Pancreas (tissue), 10 donors: ENCODE measurements at regions not wholly inside any gene's neighbourhood (a gene's known extent, or its start where the extent isn't known, plus 50 kb on each side); places are given as distances from the start of the nearest gene placed in this dataset.

Experiments used
- ATAC-seq, 4 donors: fragments of 200-7000 bp; cut with Tn5 transposase; one replicate each; pipeline versions ENCODE4 v1.8.0 to v1.9.1; 2020; ENCODE audit warnings: mild to moderate bottlenecking in 4 of 4, moderate library complexity in 4 of 4
- DNase-seq, 6 donors: peaks; one replicate each; pipeline ENCODE4 v3.0.0-alpha.2; 2020
- FAIRE-seq: peaks from 2 replicates; lab custom pipeline; 2012; peaks lifted over from hg19 to GRCh38; lab: Jason Lieb, UNC
- H3K27ac ChIP-seq, 4 donors: fragments of 200-600 bp; sonication (generic); 1 replicate in 3 of 4; 2 replicates in 1 of 4; pipeline versions ENCODE4 v1.5.0 to v1.8.0; 2020
- H3K27me3 ChIP-seq, 4 donors: fragments of 200-600 bp; one replicate each; pipeline ENCODE4 v1.8.0; 2021
- H3K36me3 ChIP-seq, 3 donors: fragments of 200-600 bp; sonication (generic) in 1 of 3; one replicate each; pipeline versions ENCODE4 v1.5.0 to v1.8.0; 2020 to 2021
- H3K4me1 ChIP-seq, 3 donors: fragments of 200-600 bp; one replicate each; pipeline ENCODE4 v1.8.0; 2021
- H3K4me3 ChIP-seq, 4 donors: fragments of 200-600 bp; sonication (generic) in 2 of 4; one replicate each; pipeline versions ENCODE4 v1.5.0 to v1.8.0; 2020 to 2021
- H3K9me3 ChIP-seq, 4 donors: fragments of 200-600 bp; one replicate each; pipeline ENCODE4 v1.8.0; 2021
- CTCF ChIP-seq, 4 donors: fragments of 200-600 bp; sonication (generic) in 3 of 4; IDR thresholded peaks; one replicate each; pipeline versions ENCODE4 v1.5.0 to v1.8.0; 2021; ENCODE audit warnings: antibody characterized with exemption in 4 of 4
- WGBS, 2 donors: extraction: QIAGEN DNeasy Blood & Tissue Kit; methylation state at CpG; one replicate each; pipeline ENCODE4 v1.1.7; 2013; 5-methylcytosine and 5-hydroxymethylcytosine counted together
- intact Hi-C, 3 donors: fragments of 100-400 bp; cut with DNase I; formaldehyde crosslinking; loops; one replicate each; pipeline versions ENCODE4 v1.11.1 to v1.14.2; 2022
- donor health status: healthy with polysubstance abuse.
- donor health status: DM: no; HTN: no; CAD: no; lungs with moderate emphysema.
- donor health status: DM: no; HTN: no; CAD: no.
- donor health status: control.
- donor health status: control.
- donor health status: Bipolar disorder and iron deficiency.
- donor health status: DM: yes; HTN: yes; CAD: no.
- donor health status: DM: no; HTN: no; CAD: no.
- donor health status: DM: no; HTN: no; CAD: no.
- donor health status: DM: yes; HTN: yes; CAD: no.

- no peak for ATAC-seq
- H3K27me3 ChIP-seq, result no peaks in the 10 kb centered on the region
- intact Hi-C loops, result no loop called here
- DNase-seq, result no peak
- 68 to 82% methylated on average over 2 of the region's 2 CpGs for WGBS, 2 donors
- H3K4me1 ChIP-seq, result no peaks in the 10 kb centered on the region
- no peaks in the 10 kb centered on the region for H3K36me3 ChIP-seq
- H3K4me3 ChIP-seq, result no peak overlapping the region
- FAIRE-seq, result no peak
- H3K9me3 ChIP-seq, result no peaks in the 10 kb centered on the region
- H3K27ac ChIP-seq, result no peak overlapping the region
- no peak for TF ChIP-seq CTCF (IDR thresholded peaks at IDR 0.05)
Observed at GRCh38 chr3:35275768-35276167, 363.6 kb upstream of the ARPP21 start.

GRCh38 chr3:35276568-35276967 is 362.8 kb upstream of the ARPP21 start:
- FAIRE-seq (no peak), ATAC-seq (no peak)

GRCh38 chr3:35291471-35292236 is 347.7 kb upstream of the ARPP21 start:
- 27 to 34% methylated on average over 4 of the region's 4 CpGs for WGBS, 2 donors
- no peak for ATAC-seq
- Histone ChIP-seq H3K4me3 (no peak overlapping the region), H3K36me3 (no peaks in the 10 kb centered on the region), H3K27me3 (no peaks in the 10 kb centered on the region), H3K9me3 (no peaks in the 10 kb centered on the region), H3K27ac (no peak overlapping the region), H3K4me1 (no peaks in the 10 kb centered on the region)
- no peak for DNase-seq
- no peak for FAIRE-seq
- TF ChIP-seq CTCF (IDR thresholded peaks at IDR 0.05), result peak in 1 of 4 donors; percentile 7
- intact Hi-C loops, result no loop called here

More at GRCh38 chr3:35276568-35276967, 362.8 kb upstream of the ARPP21 start:
- Histone ChIP-seq H3K36me3 (no peaks in the 10 kb centered on the region), H3K4me3 (no peak overlapping the region), H3K27me3 (no peaks in the 10 kb centered on the region), H3K27ac (no peak overlapping the region), H3K9me3 (no peaks in the 10 kb centered on the region), H3K4me1 (no peaks in the 10 kb centered on the region)
- 35 to 41% methylated on average over 1 of the region's 1 CpG for WGBS, 2 donors
- no peak for DNase-seq
- intact Hi-C loops, result no loop called here
- no peak for TF ChIP-seq CTCF (IDR thresholded peaks at IDR 0.05)

GRCh38 chr3:35292568-35292967 is 346.8 kb upstream of the ARPP21 start:
- TF ChIP-seq CTCF (IDR thresholded peaks at IDR 0.05), result no peak
- DNase-seq (no peak), ATAC-seq (no peak), FAIRE-seq (no peak)
- Histone ChIP-seq H3K9me3 (no peaks in the 10 kb centered on the region), H3K4me3 (no peak overlapping the region), H3K27me3 (no peaks in the 10 kb centered on the region), H3K4me1 (no peaks in the 10 kb centered on the region), H3K27ac (no peak overlapping the region), H3K36me3 (no peaks in the 10 kb centered on the region)
- WGBS, 2 donors, result 82 to 87% methylated on average over 3 of the region's 3 CpGs
- intact Hi-C loops, result no loop called here

- Histone ChIP-seq H3K36me3 (no peaks in the 10 kb centered on the region), H3K9me3 (no peaks in the 10 kb centered on the region), H3K27ac (no peak overlapping the region), H3K4me1 (no peaks in the 10 kb centered on the region), H3K4me3 (no peak overlapping the region), H3K27me3 (no peaks in the 10 kb centered on the region)
- no peak for FAIRE-seq
- WGBS, 2 donors, result 31 to 38% methylated on average over 2 of the region's 2 CpGs
- TF ChIP-seq CTCF (IDR thresholded peaks at IDR 0.05), result no peak
- DNase-seq, result no peak
- intact Hi-C loops, result no loop called here
- no peak for ATAC-seq
Observed at GRCh38 chr3:35295906-35296305, 343.4 kb upstream of the ARPP21 start.
